LoVo (cell line): ENCODE measurements at regions not wholly inside any gene's neighbourhood (a gene's known extent, or its start where the extent isn't known, plus 50 kb on each side); places are given as distances from the start of the nearest gene placed in this dataset.
"Not testable (repeated sequence)": the region's sequence is repeated elsewhere in the genome, so short reads cannot be mapped to it uniquely, and the experiment has no call there.

Experiments
- DNase-seq: peaks from one replicate; pipeline ENCODE4 v3.0.0-alpha.2; 2016; ENCODE audit warnings: low spot score

DNA sequence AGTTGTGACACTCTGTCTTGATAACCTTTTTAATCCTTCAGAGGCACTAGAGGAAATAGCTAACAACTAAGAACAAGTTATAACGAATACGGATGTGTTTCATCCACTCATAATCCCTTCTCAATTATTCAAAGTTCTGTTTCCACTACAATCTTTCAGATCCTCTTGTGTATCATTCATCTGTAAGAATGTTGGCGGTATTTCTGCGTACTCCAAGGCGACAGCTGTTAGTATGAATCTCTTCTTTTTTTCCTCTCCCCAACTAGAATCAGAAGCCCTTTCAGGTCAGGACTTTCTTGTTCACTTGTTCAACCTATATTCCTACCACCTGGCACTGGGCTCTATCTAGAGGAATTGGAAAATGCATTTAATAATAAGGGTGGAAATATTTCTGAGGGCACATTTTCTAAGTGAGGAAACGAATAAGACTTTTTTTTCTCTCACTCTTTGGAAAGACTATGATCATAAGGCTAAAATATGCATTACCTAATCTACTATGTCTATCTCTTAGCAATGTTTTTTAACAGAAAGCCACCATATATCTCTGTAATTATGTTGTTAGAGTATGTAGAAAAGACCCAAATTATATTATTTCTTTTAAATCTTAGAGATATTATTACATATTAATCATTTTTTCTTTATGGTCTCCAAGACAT is 492.9 kb downstream of the PCDH20 start:
- DNase-seq = no peak

DNA sequence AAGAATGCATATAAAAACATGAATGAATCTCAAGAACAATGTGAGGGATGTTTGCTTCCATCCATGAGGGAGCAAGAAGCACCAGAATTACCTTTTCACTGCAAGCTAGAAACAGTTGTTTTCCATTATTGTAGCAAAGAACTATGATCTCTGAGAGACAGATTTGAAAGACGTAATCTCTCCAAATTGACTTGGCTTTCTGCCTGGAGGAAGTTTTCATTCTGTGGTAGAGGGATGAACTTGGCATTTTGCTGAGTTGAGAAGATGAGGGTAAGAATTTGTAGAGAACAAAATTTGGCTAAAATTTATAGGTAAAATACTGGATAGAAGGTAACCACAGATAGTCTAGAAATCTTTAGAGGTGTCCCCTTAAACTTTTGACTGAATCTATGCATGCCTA is 496.8 kb downstream of the TDRD3 start:
- no peak for DNase-seq

DNA sequence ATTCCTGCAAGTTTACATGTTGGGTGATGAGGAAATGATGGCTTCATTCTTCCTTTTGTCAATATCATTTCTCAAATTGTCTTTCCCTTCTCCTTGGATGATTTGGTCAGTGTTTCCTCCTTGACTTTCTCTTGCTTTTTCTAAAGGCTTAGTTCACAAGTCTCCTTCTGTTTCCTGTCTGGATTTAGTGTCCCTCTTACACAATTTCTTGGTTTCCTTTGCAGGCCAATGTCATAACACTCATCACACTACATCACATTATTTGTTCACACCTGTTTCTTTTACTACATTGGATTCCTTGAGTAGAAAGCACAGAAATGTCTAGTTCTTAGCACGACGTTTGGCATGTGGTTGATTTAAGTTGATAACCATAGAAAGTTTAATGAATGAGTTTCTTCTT is 490.7 kb downstream of the TDRD3 start:
- DNase-seq = no peak

DNA sequence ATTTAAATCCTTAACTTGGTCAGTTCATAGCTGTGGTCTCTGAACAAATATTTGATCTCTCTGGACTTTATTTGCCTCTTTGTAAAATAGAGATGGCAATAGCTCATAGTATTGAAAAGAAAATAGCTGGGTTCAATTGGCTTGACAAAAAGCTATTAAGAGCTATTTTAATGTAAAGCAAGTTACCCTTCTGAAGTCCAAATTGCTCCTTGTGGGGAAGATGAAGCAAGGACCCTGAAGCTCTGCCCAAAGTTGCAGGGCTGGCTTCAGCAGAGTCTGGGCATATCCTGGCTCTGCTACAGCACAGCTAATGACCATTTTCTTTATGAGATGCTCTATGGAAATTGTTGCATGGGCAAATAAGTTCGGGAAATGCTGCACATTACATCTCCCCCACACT is 484.5 kb downstream of the TDRD3 start:
- no peak for DNase-seq

DNA sequence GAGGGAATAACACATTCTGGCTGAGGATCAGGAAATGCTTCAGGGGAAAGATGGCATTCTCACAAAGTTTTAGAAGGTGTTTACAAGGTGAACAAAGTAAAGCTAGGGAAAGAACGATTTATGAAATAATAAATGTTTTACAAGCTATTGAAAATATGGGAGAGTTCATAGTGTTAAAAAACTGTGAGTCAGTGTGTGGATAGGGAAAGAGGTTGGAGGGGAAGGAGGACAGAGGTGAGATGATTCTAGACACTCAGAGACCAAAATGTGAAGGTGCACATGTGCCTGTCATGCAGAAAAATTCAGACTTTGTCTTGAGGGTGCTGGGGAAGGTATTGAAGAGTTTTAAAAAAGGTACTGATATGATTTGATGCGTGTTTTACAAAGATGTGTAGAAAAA is 476.1 kb downstream of the TDRD3 start:
- DNase-seq = no peak

DNA sequence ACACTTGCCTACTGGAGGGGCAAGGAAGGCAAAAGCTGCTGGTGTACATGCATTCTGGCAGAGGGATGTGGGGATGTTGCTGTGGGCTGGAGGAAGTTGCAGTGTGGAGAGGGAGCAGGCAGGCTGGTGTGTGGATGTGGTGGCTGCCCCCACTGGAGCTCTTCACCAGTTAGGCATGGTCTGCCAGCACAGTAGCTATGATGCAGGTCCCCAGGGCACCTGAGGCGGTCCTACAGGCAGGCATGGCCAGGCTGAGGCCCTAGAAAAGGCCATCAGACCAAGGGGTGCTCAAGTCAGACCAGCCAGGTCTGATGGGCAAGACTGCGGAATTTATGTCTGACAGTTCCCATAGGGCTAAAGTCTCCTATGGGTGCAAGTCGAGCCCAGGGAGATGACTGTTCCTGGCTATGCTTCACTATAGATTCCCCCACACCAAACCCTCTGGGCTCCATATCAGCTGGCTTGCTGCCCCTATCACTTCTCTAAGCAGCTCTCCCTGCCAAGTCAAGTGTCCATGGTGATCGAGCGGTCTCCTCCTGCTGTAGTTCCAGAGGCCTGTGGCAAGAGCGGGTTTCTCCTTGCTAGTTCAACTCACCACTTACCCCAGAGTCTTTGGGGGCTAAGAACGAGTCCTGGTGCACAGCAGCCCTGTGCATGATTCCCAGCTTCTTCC is 473.1 kb downstream of the TDRD3 start:
- DNase-seq = no peak

DNA sequence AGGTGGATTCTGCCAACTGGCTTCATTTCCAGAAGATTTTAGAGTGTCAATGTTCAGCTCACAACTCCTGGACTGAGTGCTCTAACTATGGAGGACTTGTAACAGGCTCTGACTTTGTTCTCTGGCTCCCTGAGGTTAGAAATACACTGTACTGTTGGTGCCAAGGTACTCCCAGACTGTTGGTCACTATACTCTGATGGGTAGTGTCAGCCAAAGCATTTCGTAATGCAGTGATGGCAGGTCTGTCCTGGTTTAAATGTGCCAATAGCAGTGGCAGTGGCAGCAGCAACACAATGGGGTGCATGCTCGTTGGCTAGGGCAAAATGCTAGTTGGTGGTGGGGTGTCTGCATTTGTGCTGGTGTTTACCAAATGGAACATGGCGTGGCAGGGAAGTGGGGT is 472.2 kb downstream of the TDRD3 start:
- no peak for DNase-seq

DNA sequence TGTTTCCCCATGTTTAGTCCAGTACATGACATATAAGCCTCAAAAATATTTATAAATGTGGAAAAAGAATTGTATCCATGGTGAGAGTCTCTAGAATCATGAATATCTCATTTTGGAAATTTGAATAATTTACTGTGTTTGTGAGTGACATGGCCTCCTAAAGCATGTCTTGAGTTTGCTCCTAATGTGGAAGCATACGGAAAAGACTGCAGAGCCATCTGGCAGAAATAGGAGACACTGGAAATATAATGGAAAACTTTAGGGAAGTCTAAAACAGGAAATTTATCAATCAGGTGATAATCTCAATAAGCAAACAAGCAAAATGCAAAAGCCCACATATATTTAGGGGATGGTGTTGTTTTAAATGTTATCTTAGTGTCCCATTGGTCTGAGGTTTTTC is 465.0 kb downstream of the TDRD3 start:
- no peak for DNase-seq

DNA sequence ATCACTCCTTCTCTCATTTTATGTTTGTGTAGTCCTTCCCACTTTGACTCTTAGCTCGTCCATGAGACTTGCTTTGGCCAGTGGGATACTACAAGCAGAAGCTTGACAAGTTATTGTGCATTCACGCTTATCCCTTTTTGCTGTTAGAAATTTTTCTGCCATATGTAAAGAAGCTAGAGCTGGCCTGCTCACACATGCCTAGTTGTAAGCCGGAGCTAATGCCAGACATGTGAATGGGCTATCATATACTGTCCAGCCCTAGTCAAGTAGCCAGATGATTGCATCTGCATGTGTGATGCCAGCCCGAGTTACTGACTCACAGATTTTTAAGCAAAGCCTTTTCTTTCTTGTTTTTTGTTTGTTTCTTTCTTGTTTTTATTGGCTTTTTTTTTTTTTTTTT is 460.7 kb downstream of the TDRD3 start:
- no peak for DNase-seq

DNA sequence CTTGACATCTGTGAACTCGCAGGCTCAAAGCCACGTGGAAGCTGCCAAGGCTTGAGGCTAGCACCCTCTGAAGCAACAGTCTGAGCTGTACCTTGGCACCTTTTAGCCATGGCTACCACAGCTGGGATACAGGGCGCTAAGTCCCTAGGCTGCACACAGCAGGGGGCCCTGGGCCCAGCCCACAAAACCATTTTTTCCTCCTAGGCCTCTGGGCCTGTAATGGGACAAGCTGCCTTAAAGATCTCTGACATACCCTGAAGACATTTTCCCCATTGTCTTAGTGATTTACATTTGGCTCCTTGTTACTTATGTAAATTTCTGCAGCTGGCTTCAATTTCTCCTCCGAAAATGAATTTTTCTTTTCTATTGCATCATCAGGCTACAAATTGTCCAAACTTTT is 455.9 kb downstream of the TDRD3 start:
- no peak for DNase-seq

DNA sequence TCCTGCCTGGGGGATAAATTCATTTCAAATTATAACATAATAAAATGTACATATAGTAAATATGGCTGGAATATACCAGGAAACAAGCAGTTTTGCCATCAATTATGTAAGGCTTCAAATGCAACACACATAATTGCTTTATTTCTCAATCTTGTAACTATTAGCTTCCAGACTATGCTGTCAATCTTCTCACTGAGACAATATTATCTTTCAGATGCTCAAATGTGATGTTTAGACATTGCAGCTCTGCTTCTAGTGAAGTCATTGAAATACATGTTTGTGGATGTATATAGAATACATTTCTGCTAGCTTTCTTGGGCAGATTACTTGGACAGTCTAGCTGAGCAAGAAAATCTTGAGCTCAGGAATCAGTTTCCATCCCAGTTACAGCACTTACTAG is 454.4 kb downstream of the TDRD3 start:
- DNase-seq = no peak

DNA sequence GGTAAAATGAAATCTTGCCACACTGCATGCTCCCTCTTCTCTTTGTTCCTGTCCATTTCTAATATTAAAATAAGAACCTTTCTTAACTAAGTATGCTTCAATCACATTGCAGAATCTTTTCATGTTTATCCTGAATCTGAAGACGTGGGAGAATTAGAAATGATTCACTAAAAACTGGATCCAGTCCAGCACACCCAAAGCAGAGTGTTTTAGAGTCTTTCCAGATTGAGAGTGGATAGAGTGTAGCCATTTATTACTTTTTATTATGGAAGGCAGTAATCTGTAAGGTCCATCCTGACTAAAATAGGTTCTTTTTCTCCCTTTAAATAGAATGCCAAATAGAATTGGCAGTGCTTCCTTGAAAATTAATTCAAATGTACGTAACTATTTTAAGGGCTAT is 453.5 kb downstream of the TDRD3 start:
- DNase-seq = no peak

DNA sequence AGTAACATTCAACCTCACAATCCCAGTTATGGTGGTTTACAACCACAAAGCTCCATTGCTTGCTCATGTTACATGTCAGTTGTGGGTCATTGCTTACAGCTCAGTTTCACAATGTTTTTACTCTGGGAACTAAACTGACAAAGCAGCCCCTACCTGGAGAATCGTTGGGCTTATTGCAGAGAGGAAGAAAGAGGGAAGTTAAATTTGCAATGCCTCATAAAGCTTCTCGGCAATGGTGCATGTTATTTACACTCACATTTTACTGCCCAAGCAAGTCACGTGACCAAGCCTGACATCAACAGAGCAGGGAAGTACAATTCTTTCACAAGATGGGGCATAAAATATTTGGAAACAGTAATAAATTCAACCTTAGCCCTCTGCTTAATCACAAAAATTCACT is 441.6 kb downstream of the TDRD3 start:
- no peak for DNase-seq

DNA sequence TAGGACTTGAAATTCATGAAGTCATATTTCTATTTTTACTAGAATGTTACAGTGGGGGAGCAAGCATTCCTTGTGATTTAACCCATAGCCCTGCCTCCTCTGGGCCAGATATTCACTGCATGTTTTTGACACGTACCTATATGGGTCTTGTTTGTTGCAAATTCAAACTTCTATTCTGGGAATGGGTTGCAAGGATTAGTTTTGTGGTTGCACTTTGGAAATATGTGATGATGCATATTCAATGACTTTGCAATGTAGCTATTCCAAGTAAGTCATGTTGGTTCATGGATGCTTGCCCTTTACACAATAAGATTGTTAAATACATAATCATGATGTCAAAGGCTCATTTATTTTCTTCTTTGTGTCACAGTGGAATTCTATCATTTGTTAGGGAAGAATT is 440.8 kb downstream of the TDRD3 start:
- DNase-seq = no peak

DNA sequence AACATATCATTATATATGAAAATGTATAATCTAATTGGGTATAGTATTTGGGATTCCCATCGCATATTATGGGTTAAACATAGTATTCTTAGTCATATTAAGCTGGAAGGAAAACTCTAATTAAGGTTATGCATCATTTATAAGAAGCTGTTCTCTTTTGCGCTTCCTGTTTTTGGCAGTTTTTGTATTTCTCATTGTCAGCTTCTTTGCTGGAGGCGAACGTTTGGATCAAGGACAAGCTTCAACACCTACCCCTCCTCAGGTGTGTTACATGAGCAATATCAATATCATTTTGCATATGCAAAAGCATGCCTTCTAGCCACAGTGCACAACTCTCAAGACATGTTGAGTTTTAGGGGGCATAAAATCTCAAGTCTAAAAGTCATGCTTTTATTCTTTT is 439.8 kb downstream of the TDRD3 start:
- DNase-seq = no peak

DNA sequence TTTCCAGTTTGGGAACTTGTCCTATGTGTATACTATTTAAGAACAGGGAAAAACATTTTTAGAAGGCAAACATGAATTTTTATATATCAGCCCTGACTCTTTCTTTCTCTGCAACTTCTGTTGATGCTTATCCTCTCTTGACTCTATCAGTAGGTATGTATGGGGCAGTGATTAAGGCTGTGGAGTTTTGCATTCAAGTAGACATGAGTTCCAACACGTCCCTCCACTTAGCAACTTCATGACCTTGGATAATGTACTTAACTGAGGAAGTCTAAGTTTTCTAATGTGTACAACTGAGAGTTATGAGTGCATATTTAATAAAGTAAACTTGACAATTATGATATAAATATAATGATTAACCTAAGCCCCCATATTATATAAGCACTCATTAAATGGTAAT is 414.6 kb downstream of the TDRD3 start:
- DNase-seq = no peak

DNA sequence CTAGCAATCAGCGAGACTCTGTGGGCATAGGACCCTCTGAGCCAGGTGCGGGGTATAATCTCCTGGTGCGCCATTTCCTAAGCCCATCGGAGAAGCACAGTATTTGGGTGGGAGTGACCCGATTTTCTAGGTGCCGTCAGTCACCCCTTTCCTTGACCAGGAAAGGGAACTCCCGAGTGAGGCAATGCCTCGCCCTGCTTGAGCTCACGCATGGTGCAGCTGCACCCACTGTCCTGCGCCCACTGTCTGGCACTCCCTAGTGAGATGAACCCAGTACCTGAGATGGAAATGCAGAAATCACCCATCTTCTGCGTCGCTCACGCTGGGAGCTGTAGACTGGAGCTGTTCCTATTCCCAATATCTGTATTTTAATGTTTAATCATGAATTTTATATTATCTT is 408.6 kb downstream of the TDRD3 start:
- not testable (repeated sequence) for DNase-seq

DNA sequence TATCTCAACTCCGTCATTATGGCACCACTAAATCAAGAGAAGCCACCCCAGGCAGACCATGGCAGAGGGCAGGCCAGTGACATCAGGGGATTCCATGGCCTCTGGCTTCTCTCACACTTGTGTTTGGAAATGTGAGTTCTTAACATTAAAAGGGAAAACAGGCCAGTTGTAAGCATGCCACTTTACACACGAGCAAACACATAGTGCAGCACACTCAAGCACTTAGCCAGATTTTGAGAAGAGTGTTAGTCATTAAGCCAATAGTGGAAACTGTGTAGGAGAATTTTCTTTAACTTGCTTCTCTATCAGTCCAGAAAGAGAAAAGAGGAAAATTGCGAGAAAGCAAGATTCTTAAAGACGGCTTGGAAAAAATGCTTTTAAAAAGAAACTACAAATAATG is 401.5 kb downstream of the TDRD3 start:
- DNase-seq = no peak

DNA sequence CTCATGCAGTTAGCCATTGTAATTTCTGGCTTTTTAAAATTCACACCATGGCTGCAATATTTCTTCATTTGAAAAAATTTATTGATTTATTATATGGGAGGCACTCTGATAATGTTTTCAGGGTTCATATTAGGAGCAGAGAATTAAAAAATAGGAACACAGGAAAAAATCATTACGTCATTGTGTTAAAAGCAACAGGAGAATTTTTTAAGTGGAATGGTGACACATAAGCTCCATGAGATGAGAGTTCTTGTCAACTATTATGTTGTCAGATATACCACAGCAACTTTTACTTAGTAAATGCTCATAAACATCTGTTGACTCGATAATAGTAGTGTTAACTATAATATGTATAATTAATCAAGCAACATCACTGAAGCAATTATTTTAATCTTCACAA is 400.1 kb downstream of the TDRD3 start:
- DNase-seq = no peak

DNA sequence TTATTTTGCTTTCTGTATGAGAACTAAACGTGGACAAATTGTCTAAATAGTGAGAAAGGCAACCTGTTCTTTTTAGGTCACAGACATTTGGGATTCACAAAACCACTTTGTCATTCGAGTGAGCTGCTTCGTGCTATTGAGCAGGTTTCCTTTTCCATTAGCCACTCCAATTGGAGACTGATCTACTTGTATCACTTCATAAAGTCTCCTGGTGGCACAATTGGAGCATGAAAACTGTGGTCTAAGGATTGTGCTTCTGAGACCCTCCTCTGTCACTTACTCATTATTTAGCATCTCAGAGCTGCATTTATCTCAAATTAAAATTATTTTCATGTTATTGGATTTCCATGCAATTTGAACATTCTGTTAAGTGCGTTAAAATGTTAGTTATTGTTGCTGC is 397.7 kb downstream of the TDRD3 start:
- no peak for DNase-seq

DNA sequence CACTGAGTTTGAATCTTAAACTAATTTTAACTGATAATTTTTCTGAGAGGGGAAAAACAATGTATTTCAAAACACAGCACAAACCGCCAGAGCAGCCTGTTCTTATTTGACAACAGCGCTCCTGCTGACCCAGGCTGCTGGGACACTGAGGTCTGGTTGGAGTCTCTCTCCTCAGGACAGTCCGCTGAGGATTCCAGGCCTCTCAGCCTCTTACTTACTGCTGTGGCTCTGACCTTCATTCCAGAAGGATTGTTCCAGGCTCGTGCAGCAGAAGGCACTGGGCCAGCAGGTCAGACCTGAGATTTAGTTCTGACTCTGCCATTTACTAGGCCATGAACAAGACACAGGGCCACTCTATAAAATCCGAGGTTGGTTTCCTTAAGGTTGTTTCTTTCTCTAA is 393.6 kb downstream of the TDRD3 start:
- DNase-seq = no peak

DNA sequence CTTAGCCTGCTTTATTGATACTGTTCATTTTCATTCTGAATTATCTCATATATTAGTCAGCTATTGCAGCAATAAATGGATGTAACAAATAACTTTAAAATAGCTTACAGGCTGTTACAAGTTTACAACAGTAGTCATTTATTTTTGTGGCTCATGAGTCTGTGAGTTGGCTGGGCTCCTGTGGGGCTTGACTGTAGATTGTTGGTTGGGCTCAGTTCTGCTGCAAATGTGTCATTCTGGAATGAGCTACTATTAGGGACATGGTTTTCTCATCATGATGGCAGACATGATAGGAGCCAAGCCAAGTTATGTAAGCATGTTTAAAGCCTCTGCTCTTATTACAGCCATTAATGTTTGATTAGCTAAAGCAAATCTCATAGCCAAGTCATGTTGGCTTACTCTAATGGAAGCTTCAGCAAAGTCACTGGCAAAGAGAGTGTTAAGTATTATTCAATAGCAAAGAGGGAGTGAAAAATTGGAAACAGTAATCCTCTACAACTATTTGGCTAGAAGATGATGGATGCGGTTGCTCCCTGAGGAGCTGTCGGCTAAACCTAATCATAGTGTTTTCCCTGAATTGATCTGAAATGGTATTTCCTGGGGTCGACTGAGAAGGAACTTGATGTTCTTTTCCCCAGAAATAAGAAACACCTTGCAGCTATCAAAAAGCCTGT is 391.3 kb downstream of the TDRD3 start:
- DNase-seq = no peak

DNA sequence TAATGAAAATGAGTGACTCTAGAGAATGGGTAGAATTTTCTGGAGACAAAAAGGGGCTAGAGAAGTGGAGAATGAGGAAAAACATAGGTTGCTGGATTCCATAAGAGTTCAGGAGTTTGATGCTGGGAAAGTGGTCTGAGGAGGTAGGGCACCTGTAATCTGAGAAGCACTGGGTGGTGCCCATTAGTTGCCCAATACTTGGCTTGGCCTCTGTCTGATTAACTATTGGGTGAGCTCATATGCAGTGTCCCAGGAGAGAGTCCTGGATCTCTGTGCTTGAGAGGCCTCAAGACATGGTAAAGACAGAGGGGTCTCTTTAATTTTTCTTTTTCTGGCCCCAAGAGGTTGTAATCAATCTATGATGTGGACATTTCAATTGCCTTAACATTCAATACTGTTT is 390.1 kb downstream of the TDRD3 start:
- DNase-seq = no peak

DNA sequence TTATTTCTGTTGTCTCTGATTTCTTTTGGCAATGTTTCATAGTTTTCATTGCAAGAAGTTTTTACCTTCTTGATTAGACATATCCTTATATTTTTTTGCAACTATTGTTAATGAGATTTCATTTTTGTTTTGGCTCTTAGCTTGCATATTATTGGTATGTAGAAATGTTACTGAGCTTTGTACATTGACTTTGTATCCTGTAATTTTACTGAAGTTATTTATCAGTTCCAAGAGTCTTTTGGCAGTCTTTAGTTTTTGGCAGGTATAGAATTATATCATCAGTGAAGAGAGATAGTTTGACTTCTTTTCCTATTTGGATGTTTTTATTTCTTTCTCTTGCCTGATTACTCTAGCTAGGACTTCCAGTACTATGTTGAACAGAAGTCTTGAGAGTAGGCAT is 375.7 kb downstream of the TDRD3 start:
- DNase-seq = no peak
